Stimulated activated CD8-positive, alpha-beta memory T cell treated with anti-CD3 and anti-CD28 coated beads, Interleukin-4, amount 100 ng/mL, for 48 hours (primary cell): ENCODE measurements at regions not wholly inside any gene's neighbourhood (a gene's known extent, or its start where the extent isn't known, plus 50 kb on each side); places are given as distances from the start of the nearest gene placed in this dataset.

Source experiments
- DNase-seq: peaks from one replicate; pipeline ENCODE4 v3.0.0-alpha.2; 2020

- DNase-seq: no peak
These were observed 1034.1 kb upstream of the PRMT6 start for GRCh38 chr1:106022312-106022902.

DNA sequence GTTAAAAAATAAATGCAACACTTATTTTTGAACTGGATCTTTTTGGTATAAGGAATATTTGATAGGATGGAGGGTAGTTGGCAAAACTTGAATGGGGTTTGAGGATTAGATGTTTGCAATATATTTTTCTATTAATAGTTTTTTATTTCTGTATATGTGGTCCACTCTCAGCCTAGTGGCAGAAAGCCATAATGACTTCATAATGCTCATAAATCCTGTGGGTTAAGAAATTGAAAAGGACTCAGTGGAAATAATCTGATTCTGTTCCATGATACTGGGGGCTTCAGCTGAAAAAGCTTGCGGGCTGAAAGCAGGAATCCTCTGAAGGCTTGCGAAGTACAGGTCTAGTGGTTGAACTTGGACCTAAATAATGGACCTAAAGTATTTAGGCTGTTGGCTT lies 1028.6 kb upstream of the PRMT6 start:
- DNase-seq: no peak

- DNase-seq: no peak
These were observed 1018.9 kb upstream of the PRMT6 start for GRCh38 chr1:106037526-106037925.

DNA sequence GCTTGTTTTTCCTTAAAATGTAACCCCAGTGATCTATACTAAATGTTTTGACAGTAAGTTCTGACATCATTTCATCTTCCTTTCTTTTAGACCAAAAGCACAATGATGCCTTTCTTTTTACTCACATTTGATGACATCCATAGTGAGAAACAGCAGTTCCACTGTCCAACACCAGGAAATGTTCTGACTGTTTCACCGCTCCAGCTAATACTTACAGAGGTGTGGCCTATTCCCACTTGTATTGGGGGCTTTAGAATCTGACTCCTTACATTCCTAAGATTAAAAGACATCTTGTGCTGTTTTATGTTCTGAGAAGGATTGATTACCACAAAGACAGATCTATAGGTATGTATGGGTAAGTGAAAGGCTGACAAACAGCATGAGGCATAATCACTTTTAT lies 1018.2 kb upstream of the PRMT6 start:
- no peak for DNase-seq

- no peak for DNase-seq
These were observed 1012.5 kb upstream of the PRMT6 start for GRCh38 chr1:106043971-106044370.

DNA sequence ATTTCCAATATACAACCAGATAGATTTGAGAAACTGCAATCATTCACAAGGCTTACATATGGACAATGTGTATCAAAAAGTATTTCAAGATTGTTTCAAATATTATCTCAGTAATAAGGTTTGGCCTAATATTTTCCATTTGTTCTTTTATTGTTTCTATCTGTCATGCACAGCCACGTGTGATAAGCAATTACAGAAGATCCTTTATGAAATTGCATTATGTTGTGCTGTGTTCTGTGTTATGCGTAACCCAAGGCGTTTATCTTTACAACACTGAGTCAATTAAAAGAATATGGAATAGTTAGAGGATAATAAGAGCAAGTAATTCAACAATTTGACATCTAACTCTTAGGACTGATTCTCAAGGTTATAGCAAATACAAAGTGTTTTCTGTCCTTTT lies 1009.3 kb upstream of the PRMT6 start:
- no peak for DNase-seq

DNA sequence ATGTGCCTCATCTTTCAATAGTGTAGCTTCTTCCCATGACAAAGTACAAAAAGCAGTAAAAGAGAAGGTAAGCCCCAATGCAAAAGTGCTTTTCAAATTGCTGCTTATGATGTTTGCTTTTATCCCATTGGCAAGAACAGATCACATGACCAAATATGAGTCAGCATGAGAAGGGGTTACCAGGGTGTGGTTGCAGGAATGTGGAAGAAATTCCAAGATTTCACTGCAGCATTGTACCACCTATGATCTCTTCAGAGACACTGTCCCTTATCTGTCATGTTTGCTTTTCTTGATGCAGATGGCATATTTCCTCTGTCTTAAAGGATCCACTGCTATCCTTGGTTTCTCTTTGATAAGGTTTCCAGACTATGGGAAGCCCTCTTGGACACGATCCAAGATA lies 1006.9 kb upstream of the PRMT6 start:
- no peak for DNase-seq

DNA sequence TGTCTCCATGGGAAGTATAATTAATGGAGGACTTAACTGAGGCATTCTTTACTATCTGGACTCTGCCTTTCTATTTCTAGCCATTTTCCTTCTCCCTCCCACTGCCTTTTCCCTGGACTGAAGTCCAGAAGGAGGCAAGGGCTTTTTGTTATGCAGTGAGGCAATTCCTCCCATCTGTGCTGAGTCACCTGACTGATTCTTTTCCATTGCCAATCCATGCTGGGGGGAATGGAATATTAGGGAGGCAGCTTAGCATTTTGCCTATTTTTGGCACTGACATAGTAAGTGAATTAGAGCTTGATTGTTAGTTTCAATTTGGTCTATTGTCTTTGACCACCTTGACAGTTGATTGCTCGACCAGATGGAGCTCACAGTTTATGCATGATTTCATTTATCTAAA lies 1000.6 kb upstream of the PRMT6 start:
- no peak for DNase-seq

GRCh38 chr1:106061586-106062495 lies 994.6 kb upstream of the PRMT6 start:
- no peak for DNase-seq

DNA sequence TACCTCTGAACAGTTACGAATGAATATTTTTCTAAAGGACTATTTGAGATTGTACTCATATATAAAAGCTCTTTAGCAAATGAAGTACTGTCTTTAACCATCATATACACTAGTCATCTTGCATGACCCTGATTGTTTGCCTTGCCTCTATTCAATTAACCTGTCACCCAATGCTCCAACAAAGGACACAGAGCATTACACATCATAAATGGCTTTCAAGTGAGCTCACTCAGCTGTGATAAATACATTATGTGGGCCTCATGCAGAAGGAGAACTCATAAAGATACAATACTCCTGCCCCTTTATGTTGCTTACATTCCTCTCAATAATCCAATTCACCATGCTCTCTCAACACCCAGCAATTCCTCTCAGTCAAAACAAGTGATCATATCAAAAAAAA lies 993.0 kb upstream of the PRMT6 start:
- DNase-seq: no peak

DNA sequence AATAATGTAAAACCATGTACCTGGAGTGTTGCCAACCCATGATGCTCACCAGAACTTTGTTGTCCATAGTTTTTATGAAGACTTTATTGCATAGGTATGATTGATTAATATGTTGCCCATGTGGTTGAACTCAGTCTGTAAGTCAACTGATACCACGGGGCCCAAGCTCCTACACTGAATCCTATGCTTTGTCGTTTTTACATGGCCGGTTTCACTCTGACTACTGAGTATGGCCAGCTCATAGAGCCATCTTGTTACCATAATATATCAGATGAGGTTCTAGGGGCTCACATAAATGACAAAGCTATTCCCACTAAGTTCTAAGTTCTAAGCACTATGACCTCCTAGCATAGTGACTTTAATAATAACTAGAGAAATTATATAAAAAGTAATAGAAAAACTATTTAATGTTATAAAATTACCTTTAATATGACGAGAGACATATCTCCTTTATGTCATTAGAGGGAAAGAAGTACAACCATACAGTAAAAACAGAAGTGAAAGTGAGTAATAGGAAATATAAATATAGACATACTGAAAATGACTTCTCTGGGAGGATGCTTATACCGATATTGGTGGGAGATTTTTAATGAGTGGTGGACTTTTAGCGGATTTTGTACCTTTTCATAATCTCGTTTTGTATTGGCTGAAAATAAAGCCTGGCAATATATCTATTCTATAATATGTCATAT lies 983.4 kb upstream of the PRMT6 start:
- DNase-seq: no peak

DNA sequence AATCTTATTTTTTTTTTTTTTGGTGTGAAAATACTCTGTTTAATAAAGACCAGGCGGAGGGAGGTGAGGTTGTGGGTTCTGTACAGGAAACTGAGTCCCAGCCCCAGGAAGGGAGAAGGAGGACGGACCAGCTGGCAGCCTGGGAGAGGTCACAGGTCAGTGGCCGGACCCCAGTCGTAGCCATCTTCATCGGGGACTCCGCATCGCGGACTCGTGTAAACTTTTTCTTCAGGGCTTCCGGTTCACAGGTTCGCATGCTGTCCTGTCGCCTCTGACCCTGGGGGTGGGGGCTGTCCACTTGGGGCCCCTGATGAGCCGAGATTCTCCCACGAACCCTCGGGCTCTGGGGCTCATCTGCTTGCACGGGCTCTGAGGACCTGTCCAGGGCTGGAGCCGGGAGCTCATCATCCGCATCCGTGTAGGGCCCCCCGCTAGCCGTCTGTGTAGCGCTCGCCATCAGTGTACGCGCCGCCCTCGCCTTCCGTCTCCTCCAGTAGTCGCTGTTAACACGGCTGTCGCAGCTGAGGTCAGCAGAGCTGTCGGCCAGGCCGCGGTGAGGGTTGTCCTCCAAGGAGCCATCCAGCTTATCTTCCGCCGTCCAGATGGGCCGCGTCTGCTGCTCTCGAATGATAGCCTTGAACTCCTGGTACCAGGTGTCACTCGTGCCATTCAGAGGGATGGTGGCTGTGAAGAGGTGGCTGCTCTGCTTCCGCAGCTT lies 975.7 kb upstream of the PRMT6 start:
- DNase-seq: no peak

DNA sequence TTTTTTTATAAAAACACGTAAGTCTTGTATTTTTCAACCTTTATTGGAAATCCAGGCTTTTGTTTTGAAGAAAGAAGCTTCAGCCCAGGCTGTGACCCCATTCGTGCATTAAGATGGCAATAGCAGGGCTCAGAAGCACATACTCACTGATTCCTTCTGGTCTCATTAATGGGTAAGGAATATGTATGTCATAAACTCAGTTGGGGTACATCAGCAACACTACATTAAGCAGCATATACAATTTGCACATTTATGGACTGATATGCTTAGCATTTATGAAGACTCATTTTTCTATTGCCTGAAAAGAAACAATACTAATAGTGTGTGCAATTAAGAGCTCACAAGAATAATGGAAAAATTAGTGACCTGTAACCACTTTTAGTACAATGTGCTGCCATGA lies 945.4 kb upstream of the PRMT6 start:
- no peak for DNase-seq

DNA sequence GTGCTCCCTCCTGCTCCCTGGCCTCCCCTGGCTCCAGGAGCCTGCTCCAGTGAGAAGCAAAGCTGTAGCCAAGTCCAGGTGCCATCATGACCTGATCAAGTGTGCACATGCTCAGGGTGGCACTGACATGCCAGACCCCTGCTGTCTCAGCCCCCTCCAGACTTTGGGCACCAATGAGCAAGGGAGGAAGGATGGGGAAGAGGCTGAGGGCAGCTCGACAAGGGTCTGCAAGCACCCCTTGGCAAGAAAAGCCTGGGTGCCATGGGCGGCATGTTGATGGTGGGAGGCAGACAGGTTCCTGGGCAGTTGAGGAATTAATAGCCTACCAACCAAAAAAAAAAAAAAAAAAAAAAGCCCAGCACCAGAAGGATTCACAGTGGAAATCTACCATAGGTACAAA lies 942.6 kb upstream of the PRMT6 start:
- no peak for DNase-seq

DNA sequence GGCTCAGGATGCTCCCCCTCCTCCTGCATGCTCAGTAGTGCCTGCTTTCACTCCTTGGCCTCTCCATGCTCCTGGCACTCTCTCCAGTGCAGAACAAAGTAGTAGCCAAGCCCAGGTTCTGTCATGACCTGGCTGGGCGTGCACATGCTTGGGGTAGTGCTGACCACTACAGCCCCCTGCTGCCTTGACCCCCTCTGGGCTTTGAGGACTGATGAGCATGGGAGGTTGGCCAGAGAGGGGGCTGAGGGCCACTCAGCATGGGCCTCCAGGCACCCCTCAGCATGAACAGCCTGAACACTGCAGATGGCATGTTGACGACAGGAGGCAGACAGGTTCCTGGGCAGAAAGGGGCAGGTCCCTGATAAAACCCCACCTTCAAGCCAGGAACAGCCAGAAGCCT lies 935.7 kb upstream of the PRMT6 start:
- DNase-seq: no peak

- no peak for DNase-seq
These were observed 934.7 kb upstream of the PRMT6 start for GRCh38 chr1:106121728-106122127.

- no peak for DNase-seq
These were observed 921.9 kb upstream of the PRMT6 start for GRCh38 chr1:106134561-106134960.

DNA sequence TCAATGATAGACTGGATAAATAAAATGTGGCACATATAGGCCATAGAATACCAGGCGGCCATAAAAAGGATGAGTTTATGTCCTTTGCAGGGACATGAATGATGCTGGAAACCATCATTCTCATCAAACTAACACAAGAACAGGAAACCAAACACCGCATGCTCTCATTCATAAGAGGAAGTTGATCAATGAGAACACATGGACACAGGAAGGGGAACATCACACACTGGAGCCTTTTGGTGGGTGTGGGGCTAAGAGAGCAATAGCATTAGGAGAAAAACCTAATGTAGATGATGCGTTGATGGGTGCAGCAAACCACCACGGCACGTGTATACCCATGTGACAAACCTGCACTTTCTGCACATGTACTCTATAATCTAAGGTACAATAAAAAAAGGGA lies 883.4 kb upstream of the PRMT6 start:
- DNase-seq: no peak

GRCh38 chr1:106178791-106179190 lies 877.7 kb upstream of the PRMT6 start:
- DNase-seq: no peak

- no peak for DNase-seq
These were observed 874.6 kb upstream of the PRMT6 start for GRCh38 chr1:106181866-106182265.

DNA sequence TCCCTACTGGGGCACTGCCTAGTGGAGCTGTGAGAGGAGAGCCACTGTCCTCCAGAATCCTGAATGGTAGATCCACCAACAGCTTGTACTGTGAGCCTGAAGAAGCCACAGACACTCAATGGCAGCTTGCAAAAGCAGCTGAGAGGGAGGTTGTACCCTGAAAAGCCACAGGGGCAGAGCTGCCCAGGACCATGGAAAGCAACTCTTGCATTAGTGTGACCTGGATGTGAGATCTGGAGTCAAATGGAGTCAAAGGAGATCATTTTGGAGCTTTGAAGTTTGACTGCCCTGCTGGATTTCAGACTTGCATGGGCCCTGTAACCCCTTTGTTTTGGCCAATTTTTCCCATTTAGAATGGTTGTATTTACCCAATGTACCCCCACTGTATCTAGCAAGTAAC lies 871.4 kb upstream of the PRMT6 start:
- no peak for DNase-seq

GRCh38 chr1:106189780-106190179 lies 866.7 kb upstream of the PRMT6 start:
- DNase-seq: no peak

DNA sequence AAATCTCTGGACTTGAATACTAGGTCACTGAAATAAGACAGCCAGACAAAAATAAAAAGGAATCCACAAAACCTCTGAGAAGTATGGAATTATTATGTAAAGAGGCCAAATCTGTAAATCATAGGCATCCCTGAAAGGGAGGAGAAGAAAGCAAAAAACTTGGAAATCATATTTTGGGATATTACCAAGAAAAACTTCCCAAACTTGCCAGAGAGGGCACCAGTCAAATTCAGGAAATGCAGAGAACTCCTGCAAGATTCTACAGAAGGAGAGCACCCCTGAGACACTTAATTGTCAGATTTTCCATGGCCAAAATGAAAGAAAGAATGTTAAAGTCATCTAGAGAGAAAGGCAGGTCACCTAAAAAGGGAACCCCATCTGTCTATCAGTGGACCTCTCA lies 862.3 kb upstream of the PRMT6 start:
- DNase-seq: no peak
